Muscle layer of duodenum (tissue), 2 donors: ENCODE measurements at regions not wholly inside any gene's neighbourhood (a gene's known extent, or its start where the extent isn't known, plus 50 kb on each side); places are given as distances from the start of the nearest gene placed in this dataset.

Experiments used
- H3K27ac ChIP-seq: one replicate; pipeline ENCODE4 v1.7.0; 2013; ENCODE audit warnings: mild to moderate bottlenecking, low read length
- H3K27me3 ChIP-seq: one replicate; pipeline ENCODE4 v1.7.0; 2013; ENCODE audit warnings: low read depth, mild to moderate bottlenecking, control low read depth, low read length
- H3K36me3 ChIP-seq, 2 donors: one replicate each; pipeline ENCODE4 v1.7.0; 2013; ENCODE audit warnings: low read length in 2 of 2, control low read depth in 1 of 2, mild to moderate bottlenecking in 1 of 2; ENCODE audit not compliant: insufficient read depth in 2 of 2, control insufficient read depth in 1 of 2
- H3K4me1 ChIP-seq, 2 donors: one replicate each; pipeline ENCODE4 v1.7.0; 2013; ENCODE audit warnings: low read length in 2 of 2, mild to moderate bottlenecking in 2 of 2, control low read depth in 1 of 2, moderate library complexity in 1 of 2; ENCODE audit not compliant: insufficient read depth in 2 of 2, control insufficient read depth in 1 of 2
- H3K4me3 ChIP-seq, 2 donors: one replicate each; pipeline ENCODE4 v1.7.0; 2013; ENCODE audit warnings: low read length in 2 of 2, low read depth in 1 of 2, mild to moderate bottlenecking in 1 of 2
- H3K9me3 ChIP-seq, 2 donors: one replicate each; pipeline ENCODE4 v1.7.0; 2013; ENCODE audit warnings: low read length in 2 of 2, control low read depth in 1 of 2, mild to moderate bottlenecking in 1 of 2; ENCODE audit not compliant: control insufficient read depth in 1 of 2
- donor health status: healthy.

DNA sequence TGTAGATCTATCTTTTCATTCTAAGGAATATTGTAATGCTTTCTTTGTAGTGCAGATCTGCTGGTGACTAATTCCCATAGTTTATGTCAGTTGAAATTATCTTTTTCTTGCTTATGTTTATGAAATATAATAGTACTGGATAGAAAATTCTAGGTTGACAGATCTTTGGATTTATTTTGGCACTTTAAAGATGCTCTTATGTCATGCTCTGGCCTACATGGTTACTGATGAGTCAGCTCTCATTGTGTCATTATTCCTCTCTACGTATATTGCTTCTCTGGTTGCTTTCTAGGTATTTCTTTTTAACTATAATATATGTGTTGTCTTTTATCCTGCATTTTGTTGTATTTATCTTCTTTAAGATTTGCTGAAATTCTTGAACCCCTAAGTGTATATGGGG, 955.5 kb upstream of the CHORDC1 start:
- no peaks in the 10 kb centered on the region for H3K27me3 ChIP-seq

GRCh38 chr11:91174734-91175133, 951.9 kb upstream of the CHORDC1 start:
- no peaks in the 10 kb centered on the region for H3K36me3 ChIP-seq
- H3K9me3 ChIP-seq: no peaks in the 10 kb centered on the region
- no peaks in the 10 kb centered on the region for H3K4me1 ChIP-seq
- H3K4me3 ChIP-seq: no peak overlapping the region
- no peaks in the 10 kb centered on the region for H3K27me3 ChIP-seq
- H3K27ac ChIP-seq: no peak overlapping the region

More for the DNA sequence above, 955.5 kb upstream of the CHORDC1 start:
- H3K27ac ChIP-seq: no peak overlapping the region
- no peaks in the 10 kb centered on the region for H3K36me3 ChIP-seq
- no peak overlapping the region for H3K4me3 ChIP-seq
- H3K4me1 ChIP-seq: no peaks in the 10 kb centered on the region
- peaks cover 0 to 2% of the 10 kb centered on the region in 2 donors for H3K9me3 ChIP-seq

DNA sequence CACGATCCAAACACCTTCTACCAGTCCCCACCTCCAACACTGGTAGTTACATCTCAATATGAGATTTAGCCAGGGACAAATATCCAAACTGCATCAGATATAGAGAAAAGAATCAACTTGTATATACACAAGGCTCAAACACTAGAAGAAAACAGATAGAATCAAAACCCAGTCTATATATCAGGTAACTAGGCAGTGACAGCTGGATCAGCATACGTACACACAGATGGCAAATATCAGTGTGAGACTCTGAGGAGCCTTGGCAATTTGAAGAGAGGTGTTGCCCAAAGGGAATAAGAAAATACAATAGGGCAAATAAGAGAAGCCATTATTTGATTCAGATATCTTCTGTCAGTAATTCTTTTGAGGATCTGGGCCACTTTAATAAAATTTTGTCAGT, 951.3 kb upstream of the CHORDC1 start:
- no peaks in the 10 kb centered on the region for H3K27me3 ChIP-seq
- no peaks in the 10 kb centered on the region for H3K9me3 ChIP-seq
- no peaks in the 10 kb centered on the region for H3K4me1 ChIP-seq
- H3K36me3 ChIP-seq: no peaks in the 10 kb centered on the region
- H3K27ac ChIP-seq: no peak overlapping the region
- H3K4me3 ChIP-seq: no peak overlapping the region

- H3K4me3 ChIP-seq: no peak overlapping the region
- no peaks in the 10 kb centered on the region for H3K27me3 ChIP-seq
- H3K36me3 ChIP-seq: no peaks in the 10 kb centered on the region
- no peak overlapping the region for H3K27ac ChIP-seq
- H3K9me3 ChIP-seq: no peaks in the 10 kb centered on the region
- H3K4me1 ChIP-seq: no peaks in the 10 kb centered on the region
These were observed 950.9 kb upstream of the CHORDC1 start for GRCh38 chr11:91173701-91174100.

DNA sequence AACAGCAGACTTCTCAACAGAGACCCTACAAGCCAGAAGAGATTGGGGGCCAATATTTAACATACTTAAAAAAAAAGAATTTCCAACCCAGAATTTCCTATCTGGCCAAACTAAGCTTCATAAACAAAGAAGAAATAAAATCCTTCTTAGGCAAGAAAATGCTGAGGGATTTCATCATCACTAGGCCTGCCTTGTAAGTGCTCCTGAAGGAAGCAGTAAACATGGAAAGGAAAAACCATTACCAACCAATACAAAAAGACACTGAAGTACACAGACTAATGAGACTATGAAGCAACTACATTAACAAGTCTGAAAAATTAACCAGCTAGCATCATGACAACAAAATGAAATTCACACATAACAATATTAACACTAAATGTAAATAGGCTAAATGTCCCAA, 947.9 kb upstream of the CHORDC1 start:
- H3K4me3 ChIP-seq: no peak overlapping the region
- no peaks in the 10 kb centered on the region for H3K27me3 ChIP-seq
- no peaks in the 10 kb centered on the region for H3K9me3 ChIP-seq
- no peak overlapping the region for H3K27ac ChIP-seq
- no peaks in the 10 kb centered on the region for H3K36me3 ChIP-seq
- H3K4me1 ChIP-seq: no peaks in the 10 kb centered on the region

GRCh38 chr11:91164452-91164822, 941.6 kb upstream of the CHORDC1 start:
- Histone ChIP-seq H3K4me3 (no peak overlapping the region), H3K27me3 (no peaks in the 10 kb centered on the region), H3K9me3 (no peaks in the 10 kb centered on the region), H3K36me3 (no peaks in the 10 kb centered on the region), H3K27ac (no peak overlapping the region), H3K4me1 (peaks cover 0 to 3% of the 10 kb centered on the region in 2 donors)

DNA sequence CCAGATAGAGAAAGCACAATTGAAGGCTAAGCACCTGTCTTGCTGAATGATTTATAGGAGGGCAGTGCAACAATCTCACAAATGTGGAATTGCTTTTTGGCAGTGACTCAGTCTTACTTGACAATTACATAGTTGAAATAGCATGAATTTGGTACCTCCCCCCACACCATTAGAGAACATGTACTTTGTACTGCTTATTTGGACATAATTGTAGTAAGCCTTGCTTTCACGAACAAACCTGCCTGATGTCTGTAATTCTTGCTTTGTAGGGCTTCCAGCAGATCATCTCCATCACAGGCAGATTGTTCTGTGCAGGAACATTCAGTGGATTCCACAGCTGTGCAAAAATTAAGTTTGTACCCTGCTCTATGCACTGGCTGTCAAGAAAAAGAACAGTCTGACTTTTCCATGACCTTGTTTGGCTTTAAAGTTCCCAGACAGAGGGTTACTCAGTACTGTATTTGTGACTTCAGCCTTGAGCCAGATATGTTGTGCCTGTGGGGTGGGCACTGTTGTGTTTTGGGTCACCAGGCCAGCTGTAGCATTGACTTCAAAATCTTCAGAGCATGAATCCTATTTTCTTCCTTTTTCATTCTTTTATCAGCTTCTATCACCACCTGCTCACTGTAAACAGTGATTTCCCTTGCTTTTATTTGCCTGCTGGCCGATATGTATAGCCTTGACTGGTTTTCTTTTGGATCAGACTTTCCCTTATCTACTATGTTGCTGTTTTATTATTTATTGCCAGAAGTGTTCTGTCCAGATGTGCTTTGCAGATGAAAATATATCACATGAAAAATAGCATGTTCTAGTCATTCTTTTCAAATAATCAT, 941.0 kb upstream of the CHORDC1 start:
- Histone ChIP-seq H3K27me3 (no peaks in the 10 kb centered on the region), H3K4me3 (no peak overlapping the region), H3K27ac (no peak overlapping the region), H3K36me3 (no peaks in the 10 kb centered on the region), H3K9me3 (no peaks in the 10 kb centered on the region), H3K4me1 (peaks cover 0 to 3% of the 10 kb centered on the region in 2 donors)

- no peaks in the 10 kb centered on the region for H3K9me3 ChIP-seq
These were observed 937.8 kb upstream of the CHORDC1 start for GRCh38 chr11:91160661-91161060.

DNA sequence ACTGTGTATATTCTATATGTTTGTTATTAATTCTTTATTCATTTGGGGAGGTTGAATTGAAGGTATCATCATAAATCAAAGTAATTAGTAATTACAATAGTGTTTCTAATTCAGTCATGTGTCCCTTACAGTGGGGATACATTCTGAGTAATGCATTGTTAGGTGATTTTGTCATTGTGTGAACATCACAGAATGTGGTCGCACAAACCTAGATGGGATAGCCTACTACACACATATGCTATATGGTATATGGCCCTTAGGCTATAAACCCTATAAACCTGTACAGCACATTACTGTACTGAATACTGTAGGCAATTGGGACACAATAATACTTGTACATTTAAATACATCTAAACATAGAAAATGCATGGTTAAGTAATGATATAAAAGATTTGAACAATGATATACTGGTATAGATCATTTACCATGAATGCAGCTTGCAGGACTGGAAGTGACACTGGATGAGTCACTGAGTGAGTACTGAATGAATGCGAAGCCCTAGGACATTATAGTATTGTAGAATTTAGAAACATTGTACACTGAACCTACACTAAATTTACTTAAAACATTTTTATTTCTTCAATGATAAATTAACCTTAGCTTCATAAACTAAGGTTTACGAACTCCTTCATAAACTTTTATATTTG, 936.2 kb upstream of the CHORDC1 start:
- peaks cover 0 to 3% of the 10 kb centered on the region in 2 donors for H3K4me1 ChIP-seq
- H3K27ac ChIP-seq: no peak overlapping the region
- H3K4me3 ChIP-seq: no peak overlapping the region
- H3K36me3 ChIP-seq: no peaks in the 10 kb centered on the region
- no peaks in the 10 kb centered on the region for H3K9me3 ChIP-seq
- H3K27me3 ChIP-seq: no peaks in the 10 kb centered on the region

More at GRCh38 chr11:91160661-91161060, 937.8 kb upstream of the CHORDC1 start:
- H3K27ac ChIP-seq: no peak overlapping the region
- peaks cover 0 to 3% of the 10 kb centered on the region in 2 donors for H3K4me1 ChIP-seq
- no peaks in the 10 kb centered on the region for H3K27me3 ChIP-seq
- H3K36me3 ChIP-seq: no peaks in the 10 kb centered on the region
- no peak overlapping the region for H3K4me3 ChIP-seq

- Histone ChIP-seq H3K4me3 (no peak overlapping the region), H3K27ac (no peak overlapping the region), H3K27me3 (no peaks in the 10 kb centered on the region), H3K4me1 (peaks cover 0 to 3% of the 10 kb centered on the region in 2 donors), H3K9me3 (no peaks in the 10 kb centered on the region), H3K36me3 (no peaks in the 10 kb centered on the region)
These were observed 935.4 kb upstream of the CHORDC1 start for GRCh38 chr11:91158297-91158696.

- no peaks in the 10 kb centered on the region for H3K9me3 ChIP-seq
- no peaks in the 10 kb centered on the region for H3K27me3 ChIP-seq
- H3K4me1 ChIP-seq: no peaks in the 10 kb centered on the region
- no peak overlapping the region for H3K27ac ChIP-seq
- no peaks in the 10 kb centered on the region for H3K36me3 ChIP-seq
- no peak overlapping the region for H3K4me3 ChIP-seq
These were observed 933.2 kb upstream of the CHORDC1 start for GRCh38 chr11:91156041-91156440.
